Stimulated activated CD8-positive, alpha-beta memory T cell treated with anti-CD3 and anti-CD28 coated beads, Interleukin-7, amount 100 ng/mL, for 1 hour (primary cell): ENCODE measurements at regions not wholly inside any gene's neighbourhood (a gene's known extent, or its start where the extent isn't known, plus 50 kb on each side); places are given as distances from the start of the nearest gene placed in this dataset.

Experiments
- DNase-seq, 2 donors: peaks; one replicate each; pipeline ENCODE4 v3.0.0-alpha.2; 2020; ENCODE audit warnings: low read depth in 2 of 2

DNA sequence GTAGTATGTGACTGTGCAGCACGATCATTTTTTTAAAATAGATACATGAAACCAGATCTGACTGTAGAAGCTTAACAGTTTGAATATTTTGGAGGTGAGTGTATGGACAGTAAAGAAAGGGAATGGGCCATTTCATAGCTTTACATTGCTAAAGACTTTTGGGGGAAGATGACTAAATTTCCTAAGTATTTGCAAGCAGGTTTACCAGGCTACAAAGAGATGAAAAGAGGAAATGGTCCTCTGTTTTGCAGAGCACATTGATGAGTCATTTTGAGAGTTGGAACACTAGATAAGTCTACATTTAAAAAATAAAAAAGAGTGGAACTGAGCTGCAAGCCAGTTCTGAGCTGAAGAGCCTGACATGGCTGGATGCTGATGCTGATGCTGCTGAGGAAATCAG lies 115.7 kb upstream of the LRATD1 start:
- DNase-seq = no peak

GRCh38 chr2:14517731-14518130 lies 114.8 kb upstream of the LRATD1 start:
- no peak for DNase-seq

- DNase-seq = no peak
Observed at GRCh38 chr2:14520385-14520945, 112.1 kb upstream of the LRATD1 start.

DNA sequence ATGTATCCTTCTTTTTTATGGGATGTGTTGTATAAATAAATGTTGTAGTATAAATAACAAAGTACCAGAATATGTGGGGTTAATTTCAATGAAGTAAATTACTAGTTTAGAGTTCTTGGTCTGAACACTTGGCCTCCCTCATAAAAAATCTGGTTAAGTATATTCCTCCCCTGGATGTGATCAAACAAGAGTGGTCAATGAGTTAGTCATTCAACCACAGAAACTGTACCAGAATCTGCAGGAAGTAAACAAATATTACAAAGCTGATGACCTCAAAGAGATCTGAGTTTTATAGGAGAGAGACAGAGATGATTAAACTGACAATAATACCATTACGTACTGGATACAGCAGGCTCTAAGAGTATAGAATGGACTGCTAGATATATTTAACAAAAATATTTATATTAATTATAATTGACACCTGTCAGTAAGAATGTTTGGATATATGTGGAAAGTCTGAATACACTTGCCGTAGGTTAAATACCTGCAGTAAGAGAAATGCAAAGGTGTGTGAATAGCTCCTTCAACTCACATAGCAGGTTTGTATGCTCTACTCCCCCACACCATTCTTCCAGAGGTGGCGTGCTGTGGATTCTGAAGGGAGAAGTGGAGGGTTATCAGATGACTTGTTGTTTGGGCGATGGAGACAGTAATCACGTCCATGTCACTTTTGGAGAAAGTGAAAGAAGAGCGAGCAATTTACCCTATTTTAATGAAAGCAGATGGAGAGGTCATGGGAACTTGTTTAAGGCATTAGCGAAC lies 108.3 kb upstream of the LRATD1 start:
- DNase-seq = no peak

DNA sequence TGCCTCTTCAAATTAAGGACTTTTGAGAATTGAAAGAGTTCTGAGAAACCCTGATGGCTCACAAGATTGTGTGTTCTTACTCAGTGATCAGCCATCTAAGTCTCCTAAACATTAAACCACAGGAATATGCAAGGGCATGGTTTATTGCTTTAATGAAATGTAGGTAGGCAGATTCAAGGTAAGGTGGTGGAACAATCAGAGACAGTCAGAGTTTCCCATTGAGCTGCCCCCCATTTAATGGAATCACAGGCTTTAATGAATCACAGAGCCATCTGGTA lies 107.8 kb upstream of the LRATD1 start:
- DNase-seq = no peak

GRCh38 chr2:14530506-14530905 lies 102.0 kb upstream of the LRATD1 start:
- no peak for DNase-seq

GRCh38 chr2:14533131-14533757 lies 99.3 kb upstream of the LRATD1 start:
- no peak for DNase-seq

- DNase-seq = no peak
Observed at GRCh38 chr2:14535156-14535555, 97.4 kb upstream of the LRATD1 start.

DNA sequence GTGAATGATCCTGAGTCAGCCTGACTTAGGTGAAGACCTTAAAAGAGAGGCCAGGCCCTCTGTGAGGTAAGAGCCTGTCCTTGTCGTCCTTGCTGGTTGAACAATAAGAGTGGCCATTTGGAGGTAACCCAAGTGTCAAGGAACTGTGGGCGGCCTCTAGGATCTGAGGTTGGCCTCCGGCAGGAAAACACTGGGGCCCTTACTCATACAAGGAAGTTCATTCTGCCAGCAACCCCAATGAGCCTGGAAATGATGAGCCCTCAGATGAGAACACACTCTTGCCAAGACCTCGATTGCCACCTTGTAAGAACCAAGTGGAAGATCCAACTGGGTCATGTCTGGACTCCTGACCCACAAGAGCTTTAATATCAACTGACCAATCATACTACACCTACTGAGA lies 95.5 kb upstream of the LRATD1 start:
- DNase-seq = no peak

GRCh38 chr2:14540015-14540414 lies 92.5 kb upstream of the LRATD1 start:
- DNase-seq = no peak

- DNase-seq = no peak
Observed at GRCh38 chr2:14543284-14543683, 89.2 kb upstream of the LRATD1 start.

DNA sequence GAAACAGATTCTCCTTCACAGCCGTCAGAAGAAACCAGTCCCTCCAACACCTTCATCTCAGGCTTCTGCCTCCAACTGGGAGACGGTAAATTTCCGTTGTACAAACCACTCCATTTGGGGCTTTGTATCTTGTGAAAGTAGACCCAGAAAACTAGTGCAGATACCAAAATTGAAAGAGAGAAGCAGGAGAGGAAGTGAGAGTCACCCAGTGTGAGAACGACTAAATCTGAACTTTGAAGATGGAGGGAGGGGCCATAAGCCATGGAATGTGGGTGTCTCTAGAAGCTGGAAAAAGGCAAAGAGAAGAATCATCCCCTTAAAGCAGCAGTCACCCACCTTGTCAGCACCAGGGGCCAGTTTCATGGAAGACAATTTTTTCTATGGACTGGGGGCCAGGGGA lies 88.3 kb upstream of the LRATD1 start:
- DNase-seq = no peak

DNA sequence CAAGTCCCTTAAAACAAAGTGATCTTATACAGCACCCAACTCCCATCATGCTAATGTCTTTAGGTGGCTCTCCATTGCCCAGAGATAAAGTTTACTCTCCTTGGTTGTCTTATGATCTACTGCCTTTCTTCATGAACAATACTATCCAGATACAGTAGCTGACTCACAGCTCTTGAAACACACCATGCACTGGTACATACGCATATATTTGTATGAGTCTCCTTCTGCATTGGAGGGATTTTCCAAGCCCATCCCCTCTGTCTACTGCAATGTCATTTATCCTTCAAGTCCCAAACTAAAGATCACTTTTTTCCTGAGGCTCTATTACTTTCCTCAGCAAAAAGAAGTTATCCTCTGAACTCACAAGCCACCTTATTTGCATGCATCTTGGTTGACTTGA lies 84.7 kb upstream of the LRATD1 start:
- no peak for DNase-seq

GRCh38 chr2:14550658-14551057 lies 81.9 kb upstream of the LRATD1 start:
- DNase-seq = no peak

DNA sequence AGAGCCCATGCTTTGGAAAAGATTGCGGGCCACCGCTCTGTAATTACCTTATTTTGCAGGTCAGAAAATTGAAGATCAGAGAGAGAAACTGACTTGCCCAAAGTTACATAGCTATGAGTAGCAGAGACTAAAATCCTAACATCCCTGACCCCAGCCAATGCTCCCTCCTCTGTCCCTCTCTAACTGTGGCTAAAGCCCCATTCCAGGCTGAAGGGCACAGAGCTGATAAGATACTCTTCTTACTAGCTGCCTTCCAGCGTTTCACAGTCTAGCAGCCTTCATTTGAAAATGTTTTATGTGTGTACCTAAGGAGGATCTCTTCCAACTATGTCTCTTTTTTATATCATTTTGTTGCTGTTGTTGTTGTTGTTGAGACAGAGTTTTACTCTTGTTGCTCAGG lies 81.4 kb upstream of the LRATD1 start:
- no peak for DNase-seq

GRCh38 chr2:14552286-14552685 lies 80.2 kb upstream of the LRATD1 start:
- no peak for DNase-seq

GRCh38 chr2:14552818-14553217 lies 79.7 kb upstream of the LRATD1 start:
- no peak for DNase-seq

DNA sequence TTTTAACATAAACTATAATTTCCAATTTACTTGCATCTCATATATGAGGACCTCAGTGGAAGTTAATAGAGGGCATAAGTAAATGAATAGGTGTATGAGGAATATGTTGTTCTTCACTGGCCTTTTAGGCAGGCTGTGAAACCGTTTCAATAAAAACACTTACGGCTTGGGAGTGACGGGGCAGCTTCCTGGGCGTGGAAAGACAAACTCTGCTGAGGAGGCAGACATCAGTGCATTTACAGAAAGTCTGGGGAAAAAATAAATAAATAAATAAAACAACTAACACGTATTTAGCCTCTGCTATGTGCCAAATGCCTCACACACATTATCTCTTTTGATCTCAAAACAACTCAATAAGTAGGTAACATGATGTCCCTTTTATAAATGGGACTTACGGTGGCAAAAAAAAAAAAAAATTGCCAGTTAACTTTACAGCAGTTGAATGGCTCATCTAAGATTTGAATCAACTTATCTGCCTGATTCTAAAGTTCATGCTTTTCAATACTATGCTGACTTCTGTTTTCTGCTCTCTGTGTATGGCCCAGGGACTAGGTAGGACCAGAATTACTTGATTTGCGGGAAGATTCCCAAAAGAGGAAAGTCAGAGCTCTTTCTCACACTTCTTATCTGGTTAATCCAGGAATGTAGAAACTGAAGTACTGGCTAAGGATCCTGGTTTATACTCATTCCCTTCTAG lies 77.5 kb upstream of the LRATD1 start:
- no peak for DNase-seq

DNA sequence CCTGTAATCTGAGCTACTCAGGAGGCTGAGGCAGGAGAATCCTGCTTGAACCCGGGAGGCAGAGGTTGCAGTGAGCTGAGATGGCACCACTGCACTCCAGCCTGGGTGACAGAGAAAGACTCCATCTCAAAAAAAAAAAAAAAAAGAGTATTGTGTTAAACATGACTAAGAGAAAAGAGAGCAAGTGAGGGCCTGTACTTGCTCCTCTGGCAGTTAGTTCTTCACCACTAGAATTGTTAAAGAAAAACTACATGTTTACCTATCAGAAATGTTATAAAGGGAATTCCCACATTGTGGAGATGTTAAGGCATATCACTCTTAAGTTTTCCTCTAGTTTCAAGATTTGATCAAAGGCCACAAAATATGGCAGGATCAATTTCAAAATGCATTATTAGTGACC lies 75.4 kb upstream of the LRATD1 start:
- no peak for DNase-seq

GRCh38 chr2:14557916-14558315 lies 74.6 kb upstream of the LRATD1 start:
- DNase-seq = no peak

- no peak for DNase-seq
Observed at GRCh38 chr2:14558335-14558919, 74.1 kb upstream of the LRATD1 start.

DNA sequence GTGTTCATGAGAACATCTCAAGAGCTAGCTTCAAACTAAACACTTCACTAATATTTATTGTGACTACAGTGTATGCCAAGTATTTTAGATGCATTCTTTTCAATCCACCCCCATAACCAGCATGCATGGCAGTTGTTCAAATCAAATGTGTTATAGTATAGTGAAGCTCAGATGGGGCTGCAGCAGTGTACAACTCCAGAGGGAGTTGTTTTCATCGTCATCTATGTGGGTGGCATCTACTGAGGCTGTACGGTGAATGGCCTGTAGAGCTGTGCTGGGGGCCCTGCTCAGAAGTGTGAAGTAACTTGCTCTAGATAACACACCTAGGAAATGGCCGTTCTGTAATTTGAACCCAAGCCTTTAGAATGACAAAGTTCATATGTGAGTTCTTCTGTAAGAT lies 71.8 kb upstream of the LRATD1 start:
- no peak for DNase-seq

- no peak for DNase-seq
Observed at GRCh38 chr2:14563324-14563723, 69.2 kb upstream of the LRATD1 start.
